WERI-Rb-1 (cell line): ENCODE measurements at regions not wholly inside any gene's neighbourhood (a gene's known extent, or its start where the extent isn't known, plus 50 kb on each side); places are given as distances from the start of the nearest gene placed in this dataset.

Experiments used
- DNase-seq: peaks from one replicate; pipeline ENCODE4 v3.0.0-alpha.2; 2020
- H3K27ac ChIP-seq: fragments of 250-450 bp; sonication (Bioruptor Pico); 2 replicates; pipeline ENCODE4 v1.5.1; 2020; ENCODE audit warnings: mild to moderate bottlenecking, moderate library complexity
- H3K27me3 ChIP-seq: fragments of 250-450 bp; sonication (Bioruptor Pico); 2 replicates; pipeline ENCODE4 v1.5.1; 2021; ENCODE audit warnings: mild to moderate bottlenecking, low read depth, moderate library complexity; ENCODE audit not compliant: insufficient read depth, severe bottlenecking
- H3K36me3 ChIP-seq: fragments of 250-450 bp; sonication (Bioruptor Pico); 2 replicates; pipeline ENCODE4 v1.5.1; 2020; ENCODE audit warnings: mild to moderate bottlenecking, moderate library complexity
- H3K4me3 ChIP-seq: 2 replicates; pipeline ENCODE4 v1.5.1; 2011; ENCODE audit warnings: low read depth, mild to moderate bottlenecking, control low read depth, low read length
- H3K9me3 ChIP-seq: fragments of 250-450 bp; sonication (Bioruptor Pico); 2 replicates; pipeline ENCODE4 v1.5.1; 2021; ENCODE audit warnings: mild to moderate bottlenecking, moderate library complexity; ENCODE audit not compliant: severe bottlenecking
- CTCF ChIP-seq: IDR thresholded peaks from 2 replicates; pipeline ENCODE4 v1.5.1; 2011; ENCODE audit warnings: low read depth, mild to moderate bottlenecking, control low read depth, inconsistent platforms, low read length

GRCh38 chr4:157896726-157897125 lies 276.1 kb downstream of the GASK1B start:
- no peak for DNase-seq
- H3K27me3 ChIP-seq = no peaks in the 10 kb centered on the region
- no peak overlapping the region for H3K4me3 ChIP-seq

GRCh38 chr4:157895205-157895604 lies 277.6 kb downstream of the GASK1B start:
- TF ChIP-seq CTCF = no peak
- H3K27ac ChIP-seq = no peak overlapping the region
- H3K27me3 ChIP-seq = no peaks in the 10 kb centered on the region
- H3K36me3 ChIP-seq = no peaks in the 10 kb centered on the region
- no peak overlapping the region for H3K4me3 ChIP-seq
- no peak for DNase-seq
- H3K9me3 ChIP-seq = no peaks in the 10 kb centered on the region

More at GRCh38 chr4:157896726-157897125, 276.1 kb downstream of the GASK1B start:
- no peak overlapping the region for H3K27ac ChIP-seq
- no peak for TF ChIP-seq CTCF
- no peaks in the 10 kb centered on the region for H3K9me3 ChIP-seq
- no peaks in the 10 kb centered on the region for H3K36me3 ChIP-seq

GRCh38 chr4:157889788-157890187 lies 283.0 kb downstream of the GASK1B start:
- no peak for TF ChIP-seq CTCF
- no peak overlapping the region for H3K4me3 ChIP-seq
- no peak for DNase-seq
- no peaks in the 10 kb centered on the region for H3K36me3 ChIP-seq
- H3K9me3 ChIP-seq = no peaks in the 10 kb centered on the region
- H3K27ac ChIP-seq = no peak overlapping the region
- H3K27me3 ChIP-seq = no peaks in the 10 kb centered on the region

GRCh38 chr4:157888281-157888680 lies 284.5 kb downstream of the GASK1B start:
- Histone ChIP-seq H3K36me3 (no peaks in the 10 kb centered on the region), H3K9me3 (no peaks in the 10 kb centered on the region), H3K4me3 (no peak overlapping the region), H3K27ac (no peak overlapping the region), H3K27me3 (no peaks in the 10 kb centered on the region)
- TF ChIP-seq CTCF = no peak
- no peak for DNase-seq

GRCh38 chr4:157887316-157887715 lies 285.5 kb downstream of the GASK1B start:
- Histone ChIP-seq H3K27ac (no peak overlapping the region), H3K36me3 (no peaks in the 10 kb centered on the region), H3K27me3 (no peaks in the 10 kb centered on the region), H3K4me3 (no peak overlapping the region), H3K9me3 (no peaks in the 10 kb centered on the region)
- no peak for DNase-seq
- TF ChIP-seq CTCF = no peak

GRCh38 chr4:157886645-157887044 lies 286.2 kb downstream of the GASK1B start:
- H3K36me3 ChIP-seq = no peaks in the 10 kb centered on the region
- no peaks in the 10 kb centered on the region for H3K9me3 ChIP-seq
- no peak overlapping the region for H3K27ac ChIP-seq
- no peaks in the 10 kb centered on the region for H3K27me3 ChIP-seq
- DNase-seq = no peak
- no peak for TF ChIP-seq CTCF
- no peak overlapping the region for H3K4me3 ChIP-seq
